GM12864 (cell line): ENCODE measurements at regions not wholly inside any gene's neighbourhood (a gene's known extent, or its start where the extent isn't known, plus 50 kb on each side); places are given as distances from the start of the nearest gene placed in this dataset.

Source experiments
- DNase-seq: peaks from one replicate; pipeline ENCODE4 v3.0.0-alpha.2; 2011; ENCODE audit warnings: low read depth
- H3K4me3 ChIP-seq: 2 replicates; pipeline ENCODE4 v1.5.1; 2011; ENCODE audit warnings: mild to moderate bottlenecking, low read depth, low read length, control low read depth
- TF ChIP-seq, protein P1 (sequence below): IDR thresholded peaks from 2 replicates; pipeline ENCODE4 v1.5.1; 2011; ENCODE audit warnings: low read depth, mild to moderate bottlenecking, moderate library complexity, low read length, control low read depth, inconsistent platforms; ENCODE audit errors: missing control alignments

DNA sequence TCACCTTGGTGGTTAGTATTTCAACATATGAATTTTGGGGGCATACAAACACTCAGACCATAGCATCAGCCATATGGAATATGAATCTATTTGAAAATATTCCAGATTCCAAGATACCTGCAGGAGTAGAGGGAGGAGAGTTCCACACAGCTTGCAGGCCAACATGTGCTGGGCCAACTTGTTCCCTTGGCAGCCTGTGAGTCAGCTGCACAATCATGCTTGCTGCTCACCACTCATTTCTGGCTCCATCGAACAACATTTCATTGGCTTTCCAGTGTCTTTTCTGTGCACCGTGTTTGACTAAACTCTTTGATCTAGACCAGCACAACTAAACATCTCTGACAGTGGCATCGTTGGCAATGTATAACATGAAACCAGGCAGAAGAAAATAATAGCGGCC, 282.5 kb upstream of the RASGEF1B start:
- no peak for DNase-seq
- no peak overlapping the region for H3K4me3 ChIP-seq
- TF ChIP-seq, protein P1, sequence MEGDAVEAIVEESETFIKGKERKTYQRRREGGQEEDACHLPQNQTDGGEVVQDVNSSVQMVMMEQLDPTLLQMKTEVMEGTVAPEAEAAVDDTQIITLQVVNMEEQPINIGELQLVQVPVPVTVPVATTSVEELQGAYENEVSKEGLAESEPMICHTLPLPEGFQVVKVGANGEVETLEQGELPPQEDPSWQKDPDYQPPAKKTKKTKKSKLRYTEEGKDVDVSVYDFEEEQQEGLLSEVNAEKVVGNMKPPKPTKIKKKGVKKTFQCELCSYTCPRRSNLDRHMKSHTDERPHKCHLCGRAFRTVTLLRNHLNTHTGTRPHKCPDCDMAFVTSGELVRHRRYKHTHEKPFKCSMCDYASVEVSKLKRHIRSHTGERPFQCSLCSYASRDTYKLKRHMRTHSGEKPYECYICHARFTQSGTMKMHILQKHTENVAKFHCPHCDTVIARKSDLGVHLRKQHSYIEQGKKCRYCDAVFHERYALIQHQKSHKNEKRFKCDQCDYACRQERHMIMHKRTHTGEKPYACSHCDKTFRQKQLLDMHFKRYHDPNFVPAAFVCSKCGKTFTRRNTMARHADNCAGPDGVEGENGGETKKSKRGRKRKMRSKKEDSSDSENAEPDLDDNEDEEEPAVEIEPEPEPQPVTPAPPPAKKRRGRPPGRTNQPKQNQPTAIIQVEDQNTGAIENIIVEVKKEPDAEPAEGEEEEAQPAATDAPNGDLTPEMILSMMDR: no peak

DNA sequence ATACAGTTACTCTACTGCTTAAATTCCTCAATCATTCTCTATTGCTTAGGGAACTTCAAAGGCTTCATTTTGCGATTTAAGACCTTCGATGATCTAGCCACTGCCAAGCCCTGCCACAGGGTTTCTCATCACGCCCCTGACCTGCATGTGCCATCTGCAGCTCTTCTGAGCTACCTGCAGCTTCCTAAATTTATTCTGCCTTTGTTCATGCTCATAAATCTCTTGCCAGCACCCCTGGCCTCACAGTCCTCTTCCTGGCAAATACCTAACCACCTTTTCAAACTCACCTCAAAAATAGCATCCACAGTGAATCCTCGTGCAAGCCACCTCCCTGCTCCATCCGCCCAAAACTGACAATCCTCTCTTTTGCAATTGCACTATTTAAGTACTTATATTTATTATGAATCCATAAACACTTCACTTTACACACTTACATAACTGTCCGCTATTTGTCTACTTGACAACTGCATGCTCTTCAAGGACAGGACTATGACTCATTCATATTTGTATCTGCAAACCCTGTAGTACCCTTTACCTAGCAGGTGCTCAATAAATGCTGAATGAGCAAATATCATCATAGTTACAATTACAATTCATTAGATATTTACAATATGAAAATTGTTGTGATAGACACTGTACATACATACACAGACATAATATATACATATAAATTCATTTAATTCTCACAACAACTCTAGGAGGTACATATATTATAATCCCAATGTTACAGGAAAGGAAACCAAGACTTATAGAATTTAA, 280.0 kb upstream of the RASGEF1B start:
- no peak for DNase-seq
- H3K4me3 ChIP-seq: no peak overlapping the region
- TF ChIP-seq, protein P1: no peak

DNA sequence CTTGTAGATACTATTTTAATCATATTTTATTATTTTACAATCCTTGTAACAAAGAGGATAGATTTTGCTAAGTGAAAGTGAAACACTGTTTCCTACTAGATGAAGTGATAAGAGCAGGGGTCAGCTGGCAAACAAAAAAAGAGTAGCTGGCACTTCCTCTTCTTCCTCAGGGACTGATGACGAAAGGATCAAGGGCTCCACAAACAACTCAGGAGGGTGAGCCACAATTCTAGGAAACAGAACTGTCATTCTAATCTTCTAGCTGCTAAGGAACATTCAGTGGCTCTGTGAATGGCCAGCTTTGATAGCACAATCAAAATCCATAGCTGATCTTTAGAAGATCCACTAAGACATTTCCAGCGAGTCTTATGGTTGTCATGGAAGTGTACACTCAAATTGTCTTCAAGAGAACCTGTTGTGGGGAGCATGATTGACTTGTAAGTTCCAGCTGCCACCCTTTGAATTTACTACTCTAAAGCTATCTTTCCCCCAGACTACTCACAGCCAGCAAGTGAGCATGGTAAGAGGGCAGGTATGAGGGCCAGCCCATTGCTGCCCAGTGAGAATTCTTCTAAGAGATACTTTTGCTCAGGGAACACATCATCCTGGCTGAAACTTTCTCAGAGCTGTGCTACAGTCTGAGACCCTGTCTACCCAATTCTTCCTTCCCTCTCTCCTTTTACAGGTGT, 275.7 kb upstream of the RASGEF1B start:
- TF ChIP-seq, protein P1: no peak
- DNase-seq: no peak
- no peak overlapping the region for H3K4me3 ChIP-seq

DNA sequence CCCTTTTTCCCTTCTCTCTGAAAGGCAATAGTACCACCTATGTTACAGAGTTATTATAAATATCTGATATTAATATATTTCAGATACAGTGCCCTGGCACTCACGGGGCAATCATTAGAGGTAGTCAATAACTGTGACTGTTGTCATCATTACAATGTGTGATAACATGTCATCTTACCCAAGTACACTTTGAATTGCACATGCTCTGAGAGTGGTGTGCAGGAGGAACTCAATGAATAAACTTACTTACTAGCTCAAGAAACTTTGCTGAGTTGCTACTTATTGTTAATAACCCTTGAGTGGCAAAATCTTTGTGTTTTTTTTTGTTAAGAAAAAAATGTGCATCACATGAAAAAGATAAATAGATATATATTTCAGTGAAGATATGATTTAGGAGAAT, 275.1 kb upstream of the RASGEF1B start:
- TF ChIP-seq, protein P1: no peak
- DNase-seq: no peak

DNA sequence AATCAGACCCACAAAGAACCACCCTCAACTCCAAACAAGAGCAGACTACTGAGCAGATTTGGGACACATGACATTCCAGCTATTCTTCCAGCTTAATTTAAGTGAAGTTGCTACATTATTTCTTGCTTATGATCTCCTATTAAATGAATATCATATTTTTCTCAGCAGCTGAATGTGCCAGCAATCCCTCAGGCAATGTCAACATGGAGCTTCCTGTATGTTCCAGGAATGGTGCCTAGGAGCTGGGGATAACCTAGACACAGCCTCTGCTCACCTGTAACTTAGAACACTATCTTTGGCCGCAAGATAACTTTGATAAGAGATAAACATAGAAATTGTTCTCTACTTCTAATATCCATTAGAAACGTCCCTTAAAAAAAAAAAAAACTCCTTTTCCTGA, 274.4 kb upstream of the RASGEF1B start:
- H3K4me3 ChIP-seq: no peak overlapping the region
- TF ChIP-seq, protein P1: no peak
- DNase-seq: no peak

More for the DNA sequence above, 275.1 kb upstream of the RASGEF1B start:
- H3K4me3 ChIP-seq: no peak overlapping the region

DNA sequence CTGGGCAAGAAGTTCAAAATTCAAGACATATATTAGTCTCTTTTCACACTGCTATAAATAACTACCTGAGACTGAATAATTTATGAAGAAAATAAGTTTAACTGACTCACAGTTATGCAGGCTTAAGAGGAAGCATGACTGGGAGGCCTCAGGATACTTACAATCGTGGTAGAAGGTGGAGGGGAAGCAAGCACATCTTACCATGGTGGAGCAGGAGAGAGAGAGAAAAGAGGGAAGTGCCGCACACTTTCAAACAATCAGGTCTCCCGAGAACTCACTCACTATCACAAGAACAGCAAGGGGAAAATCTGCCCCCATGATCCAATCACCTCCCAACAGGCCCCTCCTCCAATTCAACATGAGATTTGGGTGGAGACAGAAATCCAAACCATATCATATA, 273.3 kb upstream of the RASGEF1B start:
- H3K4me3 ChIP-seq: no peak overlapping the region
- no peak for DNase-seq
- TF ChIP-seq, protein P1: no peak
